Uterus (tissue), 2 donors: ENCODE measurements at regions not wholly inside any gene's neighbourhood (a gene's known extent, or its start where the extent isn't known, plus 50 kb on each side); places are given as distances from the start of the nearest gene placed in this dataset.
"Not testable (repeated sequence)": the region's sequence is repeated elsewhere in the genome, so short reads cannot be mapped to it uniquely, and the experiment has no call there.

Source experiments
- POLR2A ChIP-seq, 2 donors: fragments of 450-650 bp; IDR thresholded peaks; one replicate each; pipeline ENCODE4 v1.6.1; 2016; ENCODE audit warnings: antibody characterized with exemption in 2 of 2, mild to moderate bottlenecking in 1 of 2, moderate library complexity in 1 of 2
- TF ChIP-seq, protein P1 (sequence below), 4 experiments: fragments of 200-600 bp in 2 of 4; fragments of 450-650 bp in 2 of 4; sonication (generic) in 2 of 4; IDR thresholded peaks; one replicate each; pipeline ENCODE4 v1.5.1; 2016 to 2019; ENCODE audit warnings: antibody characterized with exemption in 4 of 4, mild to moderate bottlenecking in 2 of 4, moderate library complexity in 1 of 4

DNA sequence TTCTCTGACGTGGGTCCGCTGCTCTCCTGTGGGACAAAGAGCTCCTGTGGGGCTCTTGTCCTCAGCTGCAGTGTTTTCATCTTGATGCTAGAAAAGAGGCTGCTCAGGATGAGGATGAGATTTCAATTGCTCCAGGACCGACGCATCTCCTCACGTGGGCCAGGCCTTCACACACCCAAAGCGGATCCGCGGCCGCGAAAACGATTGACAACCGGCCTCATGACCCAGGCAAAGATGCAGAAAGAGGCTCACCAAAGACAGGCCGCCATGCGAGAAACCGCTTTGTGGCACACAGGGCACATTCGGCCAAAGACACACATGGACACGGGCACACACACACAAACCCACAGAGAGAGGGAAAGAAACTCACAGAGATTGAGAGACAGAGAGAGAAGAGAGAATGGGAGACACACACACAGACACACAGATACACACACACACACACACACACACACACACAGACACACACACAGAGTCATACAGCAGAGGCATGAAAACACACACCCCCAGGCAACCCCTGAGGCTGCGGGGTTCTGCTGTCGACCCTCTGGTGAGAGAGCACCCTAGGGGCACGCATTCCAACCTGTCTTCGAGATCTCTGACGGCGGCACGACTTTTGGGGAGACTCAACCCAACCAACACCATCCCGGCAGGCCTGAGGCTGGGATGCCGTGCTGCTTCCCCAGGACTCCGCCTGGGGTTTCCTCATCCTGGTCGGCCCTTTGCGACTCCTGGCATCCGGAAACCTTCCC lies 168.5 kb upstream of the ZNF337 start:
- TF ChIP-seq, protein P1, sequence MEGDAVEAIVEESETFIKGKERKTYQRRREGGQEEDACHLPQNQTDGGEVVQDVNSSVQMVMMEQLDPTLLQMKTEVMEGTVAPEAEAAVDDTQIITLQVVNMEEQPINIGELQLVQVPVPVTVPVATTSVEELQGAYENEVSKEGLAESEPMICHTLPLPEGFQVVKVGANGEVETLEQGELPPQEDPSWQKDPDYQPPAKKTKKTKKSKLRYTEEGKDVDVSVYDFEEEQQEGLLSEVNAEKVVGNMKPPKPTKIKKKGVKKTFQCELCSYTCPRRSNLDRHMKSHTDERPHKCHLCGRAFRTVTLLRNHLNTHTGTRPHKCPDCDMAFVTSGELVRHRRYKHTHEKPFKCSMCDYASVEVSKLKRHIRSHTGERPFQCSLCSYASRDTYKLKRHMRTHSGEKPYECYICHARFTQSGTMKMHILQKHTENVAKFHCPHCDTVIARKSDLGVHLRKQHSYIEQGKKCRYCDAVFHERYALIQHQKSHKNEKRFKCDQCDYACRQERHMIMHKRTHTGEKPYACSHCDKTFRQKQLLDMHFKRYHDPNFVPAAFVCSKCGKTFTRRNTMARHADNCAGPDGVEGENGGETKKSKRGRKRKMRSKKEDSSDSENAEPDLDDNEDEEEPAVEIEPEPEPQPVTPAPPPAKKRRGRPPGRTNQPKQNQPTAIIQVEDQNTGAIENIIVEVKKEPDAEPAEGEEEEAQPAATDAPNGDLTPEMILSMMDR (IDR thresholded peaks at IDR 0.05) = not testable (repeated sequence)
- TF ChIP-seq POLR2A (IDR thresholded peaks at IDR 0.05) = not testable (repeated sequence)
